Mucosa of descending colon (tissue), 3 donors: ENCODE measurements at regions not wholly inside any gene's neighbourhood (a gene's known extent, or its start where the extent isn't known, plus 50 kb on each side); places are given as distances from the start of the nearest gene placed in this dataset.

Experiments used
- ATAC-seq: fragments of 200-7000 bp; cut with Tn5 transposase; one replicate; pipeline ENCODE4 v1.9.1; 2020; ENCODE audit warnings: mild to moderate bottlenecking, moderate library complexity
- DNase-seq, 3 donors: peaks; one replicate each; pipeline ENCODE4 v3.0.0-alpha.2; 2020
- H3K36me3 ChIP-seq: fragments of 200-600 bp; one replicate; pipeline ENCODE4 v1.8.0; 2021; ENCODE audit warnings: low read depth, mild to moderate bottlenecking
- H3K4me1 ChIP-seq: fragments of 200-600 bp; one replicate; pipeline ENCODE4 v1.8.0; 2021; ENCODE audit warnings: low read depth, mild to moderate bottlenecking
- H3K4me3 ChIP-seq: fragments of 200-600 bp; one replicate; pipeline ENCODE4 v1.8.0; 2021; ENCODE audit warnings: mild to moderate bottlenecking
- H3K9me3 ChIP-seq: fragments of 200-600 bp; one replicate; pipeline ENCODE4 v1.8.0; 2021; ENCODE audit warnings: mild to moderate bottlenecking
- CTCF ChIP-seq: fragments of 200-600 bp; IDR thresholded peaks from one replicate; pipeline ENCODE4 v1.8.0; 2022; ENCODE audit warnings: antibody characterized with exemption, mild to moderate bottlenecking
- intact Hi-C, 2 donors: fragments of 100-400 bp; cut with DNase I in 1 of 2; cut with micrococcal nuclease in 1 of 2; formaldehyde crosslinking; loops; one replicate each; pipeline versions ENCODE4 v1.11.0 to v1.11.1; 2022; cut with DNase I, micrococcal nuclease
- donor health status: DM: no; HTN: no; CAD: no; lungs with moderate emphysema.
- donor health status: DM: no; HTN: no; CAD: no.
- donor health status: DM: no; HTN: yes; CAD: no.

GRCh38 chr2:228545748-228546145 lies 364.3 kb upstream of the SPHKAP start:
- no peak overlapping the region for H3K4me3 ChIP-seq
- intact Hi-C loops: no loop called here
- TF ChIP-seq CTCF: no peak
- H3K4me1 ChIP-seq: no peaks in the 10 kb centered on the region
- no peaks in the 10 kb centered on the region for H3K9me3 ChIP-seq
- DNase-seq (no peak), ATAC-seq (no peak)
- no peaks in the 10 kb centered on the region for H3K36me3 ChIP-seq

GRCh38 chr2:228545041-228545747 lies 363.7 kb upstream of the SPHKAP start:
- intact Hi-C loops: no loop called here
- H3K36me3 ChIP-seq: no peaks in the 10 kb centered on the region
- no peaks in the 10 kb centered on the region for H3K9me3 ChIP-seq
- ATAC-seq: no peak
- no peak for TF ChIP-seq CTCF
- H3K4me3 ChIP-seq: no peak overlapping the region
- no peak for DNase-seq
- no peaks in the 10 kb centered on the region for H3K4me1 ChIP-seq

GRCh38 chr2:228543117-228543516 lies 361.6 kb upstream of the SPHKAP start:
- Histone ChIP-seq H3K4me1 (no peaks in the 10 kb centered on the region), H3K4me3 (no peak overlapping the region), H3K9me3 (no peaks in the 10 kb centered on the region), H3K36me3 (no peaks in the 10 kb centered on the region)
- intact Hi-C loops: no loop called here
- ATAC-seq (no peak), DNase-seq (no peak)
- no peak for TF ChIP-seq CTCF

GRCh38 chr2:228542277-228542676 lies 360.8 kb upstream of the SPHKAP start:
- intact Hi-C loops: no loop called here
- no peaks in the 10 kb centered on the region for H3K36me3 ChIP-seq
- peaks cover 3% of the 10 kb centered on the region for H3K9me3 ChIP-seq
- no peak for ATAC-seq
- H3K4me1 ChIP-seq: no peaks in the 10 kb centered on the region
- no peak overlapping the region for H3K4me3 ChIP-seq
- no peak for TF ChIP-seq CTCF
- no peak for DNase-seq

- Histone ChIP-seq H3K9me3 (peaks cover 5% of the 10 kb centered on the region), H3K4me3 (no peak overlapping the region), H3K4me1 (no peaks in the 10 kb centered on the region), H3K36me3 (no peaks in the 10 kb centered on the region)
- DNase-seq (no peak), ATAC-seq (no peak)
- TF ChIP-seq CTCF: no peak
- intact Hi-C loops: no loop called here
Observed at GRCh38 chr2:228541789-228542188, 360.3 kb upstream of the SPHKAP start.

- TF ChIP-seq CTCF: no peak
- DNase-seq (no peak), ATAC-seq (no peak)
- Histone ChIP-seq H3K36me3 (no peaks in the 10 kb centered on the region), H3K4me3 (no peak overlapping the region), H3K4me1 (no peaks in the 10 kb centered on the region), H3K9me3 (peaks cover 11% of the 10 kb centered on the region)
- intact Hi-C loops: no loop called here
Observed at GRCh38 chr2:228540976-228541375, 359.5 kb upstream of the SPHKAP start.
